CD14-positive monocyte (primary cell): ENCODE measurements at regions not wholly inside any gene's neighbourhood (a gene's known extent, or its start where the extent isn't known, plus 50 kb on each side); places are given as distances from the start of the nearest gene placed in this dataset.

Source experiments
- DNase-seq, 3 donors: peaks; one replicate each; pipeline ENCODE4 v3.0.0-alpha.2; 2011 to 2022
- H2AFZ ChIP-seq: 2 replicates; pipeline ENCODE4 v1.6.0; 2012; ENCODE audit warnings: mild to moderate bottlenecking, low read depth, low read length, inconsistent platforms; ENCODE audit not compliant: insufficient read depth, poor library complexity, severe bottlenecking
- H3K27ac ChIP-seq, 2 donors: 1 replicate in 1 of 2; 2 replicates in 1 of 2; pipeline ENCODE4 v1.5.1; 2012 to 2013; ENCODE audit warnings: low read length in 2 of 2, control low read depth in 1 of 2, inconsistent platforms in 1 of 2, low read depth in 1 of 2, mild to moderate bottlenecking in 1 of 2
- H3K27me3 ChIP-seq, 2 donors: one replicate each; pipeline versions ENCODE4 v1.6.0 to v1.6.1; 2011 to 2013; ENCODE audit warnings: low read length in 2 of 2; ENCODE audit not compliant: control insufficient read depth in 2 of 2, insufficient read depth in 2 of 2
- H3K36me3 ChIP-seq, 2 donors: replicated peaks in 1 of 2; 1 replicate in 1 of 2; 2 replicates in 1 of 2; pipeline versions ENCODE4 v1.5.1 to v1.6.1; 2012 to 2013; ENCODE audit warnings: low read length in 2 of 2, control low read depth in 1 of 2, inconsistent platforms in 1 of 2, mild to moderate bottlenecking in 1 of 2; ENCODE audit not compliant: insufficient read depth in 2 of 2, control insufficient read depth in 1 of 2
- H3K4me1 ChIP-seq, 2 donors: 1 replicate in 1 of 2; 2 replicates in 1 of 2; pipeline versions ENCODE4 v1.5.1 to v1.6.1; 2012 to 2013; ENCODE audit warnings: low read length in 2 of 2, control low read depth in 1 of 2, inconsistent platforms in 1 of 2, mild to moderate bottlenecking in 1 of 2, moderate library complexity in 1 of 2; ENCODE audit not compliant: insufficient read depth in 2 of 2, control insufficient read depth in 1 of 2
- H3K4me2 ChIP-seq: replicated peaks from 2 replicates; pipeline ENCODE3; 2012; ENCODE audit warnings: low read length, moderate library complexity, mild to moderate bottlenecking; ENCODE audit not compliant: poor library complexity, severe bottlenecking; ENCODE audit errors: extremely low read depth
- H3K4me3 ChIP-seq, 3 experiments: fragments of 200-600 bp in 1 of 3; sonication (generic) in 1 of 3; replicated peaks in 1 of 3; 1 replicate in 2 of 3; 2 replicates in 1 of 3; pipeline ENCODE4 v1.5.1; 2011 to 2013; ENCODE audit warnings: low read length in 3 of 3, mild to moderate bottlenecking in 3 of 3, control low read depth in 2 of 3, low read depth in 2 of 3, inconsistent platforms in 1 of 3, moderate library complexity in 1 of 3
- H3K79me2 ChIP-seq: 2 replicates; pipeline ENCODE4 v1.6.0; 2012; ENCODE audit warnings: mild to moderate bottlenecking, control low read depth, inconsistent platforms, low read length, moderate library complexity; ENCODE audit not compliant: insufficient read depth
- H3K9ac ChIP-seq: 2 replicates; pipeline ENCODE4 v1.6.0; 2017; ENCODE audit warnings: low read length, mild to moderate bottlenecking; ENCODE audit not compliant: insufficient read depth, poor library complexity, severe bottlenecking
- H3K9me3 ChIP-seq, 2 donors: replicated peaks in 1 of 2; 1 replicate in 1 of 2; 2 replicates in 1 of 2; pipeline versions ENCODE4 v1.5.1 to v1.6.1; 2012 to 2013; ENCODE audit warnings: low read length in 2 of 2, control low read depth in 1 of 2; ENCODE audit not compliant: control insufficient read depth in 1 of 2, insufficient read depth in 1 of 2
- H4K20me1 ChIP-seq: 2 replicates; pipeline ENCODE4 v1.6.0; 2012; ENCODE audit warnings: mild to moderate bottlenecking, low read length, control low read depth, moderate library complexity; ENCODE audit not compliant: insufficient read depth
- H3K27ac Mint-ChIP-seq, 7 donors: one replicate each; pipeline ENCODE4 v1.8.0; 2020; ENCODE audit warnings: mild to moderate bottlenecking in 7 of 7, mixed read lengths in 7 of 7, moderate library complexity in 6 of 7, inconsistent platforms in 2 of 7
- H3K27me3 Mint-ChIP-seq, 3 donors: one replicate each; pipeline ENCODE4 v1.8.0; 2021 to 2022; ENCODE audit warnings: low read depth in 3 of 3, mild to moderate bottlenecking in 3 of 3, mixed read lengths in 3 of 3, moderate library complexity in 3 of 3, inconsistent platforms in 1 of 3
- H3K36me3 Mint-ChIP-seq, 2 donors: one replicate each; pipeline ENCODE4 v1.8.0; 2020; ENCODE audit warnings: mixed read lengths in 2 of 2, inconsistent platforms in 1 of 2, mild to moderate bottlenecking in 1 of 2
- H3K4me1 Mint-ChIP-seq: one replicate; pipeline ENCODE4 v1.8.0; 2020; ENCODE audit warnings: mild to moderate bottlenecking, mixed read lengths
- H3K4me3 Mint-ChIP-seq, 2 donors: one replicate each; pipeline ENCODE4 v1.8.0; 2020; ENCODE audit warnings: mild to moderate bottlenecking in 2 of 2, mixed read lengths in 2 of 2, moderate library complexity in 1 of 2
- H3K9me3 Mint-ChIP-seq, 7 donors: one replicate each; pipeline ENCODE4 v1.8.0; 2020 to 2022; ENCODE audit warnings: mixed read lengths in 7 of 7, mild to moderate bottlenecking in 6 of 7, moderate library complexity in 6 of 7, inconsistent platforms in 2 of 7
- WGBS: methylation state at CpG from one replicate; pipeline ENCODE4 v1.1.5; 2013; ENCODE audit warnings: missing lambda C conversion rate; ENCODE audit not compliant: insufficient coverage; 5-methylcytosine and 5-hydroxymethylcytosine counted together
- intact Hi-C, 2 donors: fragments of 100-400 bp; cut with micrococcal nuclease; formaldehyde crosslinking; loops; one replicate each; pipeline versions ENCODE4 v1.15.0 to v1.15.1; 2023
- TF ChIP-seq, protein P1 (sequence below): fragments of 200-600 bp; IDR thresholded peaks from one replicate; pipeline ENCODE4 v1.8.0; 2022; ENCODE audit warnings: antibody characterized with exemption, mild to moderate bottlenecking

DNA sequence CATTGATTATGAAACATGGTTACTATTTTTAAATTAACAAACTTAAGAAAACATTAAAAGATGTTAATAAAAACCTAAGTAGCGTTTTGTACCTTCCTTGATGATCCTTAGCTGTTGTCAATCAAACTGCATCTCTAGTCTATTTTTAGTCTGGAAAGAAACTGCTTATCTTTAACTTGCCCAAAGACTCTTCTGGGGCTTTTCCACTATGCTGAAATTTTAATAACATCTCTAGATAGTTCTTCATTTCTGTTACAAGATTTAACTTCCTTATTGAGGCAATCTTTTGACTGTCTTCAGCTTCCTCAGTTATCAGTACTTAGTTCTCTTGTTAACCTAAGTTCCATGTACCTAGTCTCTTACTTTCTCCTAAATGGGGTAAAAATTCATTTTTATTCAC, 135.9 kb upstream of the HMCN1 start:
- TF ChIP-seq, protein P1, sequence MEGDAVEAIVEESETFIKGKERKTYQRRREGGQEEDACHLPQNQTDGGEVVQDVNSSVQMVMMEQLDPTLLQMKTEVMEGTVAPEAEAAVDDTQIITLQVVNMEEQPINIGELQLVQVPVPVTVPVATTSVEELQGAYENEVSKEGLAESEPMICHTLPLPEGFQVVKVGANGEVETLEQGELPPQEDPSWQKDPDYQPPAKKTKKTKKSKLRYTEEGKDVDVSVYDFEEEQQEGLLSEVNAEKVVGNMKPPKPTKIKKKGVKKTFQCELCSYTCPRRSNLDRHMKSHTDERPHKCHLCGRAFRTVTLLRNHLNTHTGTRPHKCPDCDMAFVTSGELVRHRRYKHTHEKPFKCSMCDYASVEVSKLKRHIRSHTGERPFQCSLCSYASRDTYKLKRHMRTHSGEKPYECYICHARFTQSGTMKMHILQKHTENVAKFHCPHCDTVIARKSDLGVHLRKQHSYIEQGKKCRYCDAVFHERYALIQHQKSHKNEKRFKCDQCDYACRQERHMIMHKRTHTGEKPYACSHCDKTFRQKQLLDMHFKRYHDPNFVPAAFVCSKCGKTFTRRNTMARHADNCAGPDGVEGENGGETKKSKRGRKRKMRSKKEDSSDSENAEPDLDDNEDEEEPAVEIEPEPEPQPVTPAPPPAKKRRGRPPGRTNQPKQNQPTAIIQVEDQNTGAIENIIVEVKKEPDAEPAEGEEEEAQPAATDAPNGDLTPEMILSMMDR, result no peak
- no peak overlapping the region for H3K4me3 ChIP-seq
- no peak overlapping the region for H2AFZ ChIP-seq
- peaks cover 0 to 2% (median 0%) of the 10 kb centered on the region in 3 donors for H3K27me3 Mint-ChIP-seq
- intact Hi-C loops, result no loop called here
- peaks cover 0 to 1% (median 0%) of the 10 kb centered on the region in 7 donors for H3K9me3 Mint-ChIP-seq
- peak overlapping the region in 1 of 2 donors; percentile 68 for H3K27ac ChIP-seq
- H4K20me1 ChIP-seq, result no peaks in the 10 kb centered on the region
- WGBS, result no CpG with 5 or more reads among the region's 1 CpG
- H3K36me3 ChIP-seq, result no peaks in the 10 kb centered on the region
- no peaks in the 10 kb centered on the region for H3K27me3 ChIP-seq
- peak; percentile 44 to 78 (median 77) for DNase-seq
- peaks cover 16% of the 10 kb centered on the region for H3K4me1 Mint-ChIP-seq
- H3K9ac ChIP-seq, result no peak overlapping the region
- peak overlapping the region; percentile 35 for H3K4me2 ChIP-seq
- no peaks in the 10 kb centered on the region for H3K9me3 ChIP-seq
- H3K36me3 Mint-ChIP-seq, result no peaks in the 10 kb centered on the region
- H3K27ac Mint-ChIP-seq, result peak overlapping the region; percentile 11 to 87 (median 76)
- no peaks in the 10 kb centered on the region for H3K79me2 ChIP-seq
- H3K4me3 Mint-ChIP-seq, result no peak overlapping the region
- H3K4me1 ChIP-seq, result peaks cover 10 to 18% of the 10 kb centered on the region in 2 donors

- Histone ChIP-seq H3K36me3 (no peaks in the 10 kb centered on the region), H3K4me2 (no peak overlapping the region), H3K9ac (no peak overlapping the region), H3K9me3 (no peaks in the 10 kb centered on the region), H3K79me2 (no peaks in the 10 kb centered on the region), H4K20me1 (no peaks in the 10 kb centered on the region), H3K4me3 (no peak overlapping the region), H3K27me3 (no peaks in the 10 kb centered on the region), H3K27ac (no peak overlapping the region), H3K4me1 (peaks cover 10 to 22% of the 10 kb centered on the region in 2 donors), H2AFZ (no peak overlapping the region)
- Mint-ChIP-seq H3K4me3 (no peak overlapping the region), H3K9me3 (peaks cover 0 to 5% (median 0%) of the 10 kb centered on the region in 7 donors), H3K27ac (no peak overlapping the region), H3K4me1 (peaks cover 20% of the 10 kb centered on the region), H3K27me3 (peaks cover 0 to 2% (median 0%) of the 10 kb centered on the region in 3 donors), H3K36me3 (no peaks in the 10 kb centered on the region)
- no CpG with 5 or more reads among the region's 3 CpGs for WGBS
- intact Hi-C loops, result no loop called here
- TF ChIP-seq, protein P1, result peak; percentile 77
- DNase-seq, result peak; percentile 11 to 41 (median 38)
These were observed 138.1 kb upstream of the HMCN1 start for GRCh38 chr1:185595835-185596667.
